ENCODE measurements at regions not wholly inside any gene's neighbourhood (a gene's known extent, or its start where the extent isn't known, plus 50 kb on each side); places are given as distances from the start of the nearest gene placed in this dataset.
"Not testable (repeated sequence)": the region's sequence is repeated elsewhere in the genome, so short reads cannot be mapped to it uniquely, and the experiment has no call there.

- no peak for TF ChIP-seq CTCF (IDR thresholded peaks at IDR 0.05; ENCODE audit: borderline replicate concordance, insufficient read depth, low read depth, low read length)
- no peak overlapping the region for H3K4me3 ChIP-seq (ENCODE audit: low read depth, low read length)
Measured at GRCh38 chr9:108043585-108043984, 554.0 kb upstream of the KLF4 start.

- no peak overlapping the region for H3K4me3 ChIP-seq (ENCODE audit: low read depth, low read length)
- TF ChIP-seq CTCF (IDR thresholded peaks at IDR 0.05; ENCODE audit: borderline replicate concordance, insufficient read depth, low read depth, low read length): no peak
Measured at GRCh38 chr9:108041551-108041950, 552.0 kb upstream of the KLF4 start.

- TF ChIP-seq CTCF (IDR thresholded peaks at IDR 0.05; ENCODE audit: borderline replicate concordance, insufficient read depth, low read depth, low read length): no peak
- H3K4me3 ChIP-seq (ENCODE audit: low read depth, low read length): no peak overlapping the region
Measured at GRCh38 chr9:108040783-108041182, 551.2 kb upstream of the KLF4 start.

- TF ChIP-seq CTCF (IDR thresholded peaks at IDR 0.05; ENCODE audit: borderline replicate concordance, insufficient read depth, low read depth, low read length): no peak
- H3K4me3 ChIP-seq (ENCODE audit: low read depth, low read length): no peak overlapping the region
Measured at GRCh38 chr9:108039493-108039892, 549.9 kb upstream of the KLF4 start.

- H3K4me3 ChIP-seq (ENCODE audit: low read depth, low read length): no peak overlapping the region
- TF ChIP-seq CTCF (IDR thresholded peaks at IDR 0.05; ENCODE audit: borderline replicate concordance, insufficient read depth, low read depth, low read length): no peak
Measured at GRCh38 chr9:108039012-108039411, 549.4 kb upstream of the KLF4 start.

GRCh38 chr9:108035487-108035886 lies 545.9 kb upstream of the KLF4 start:
- no peak overlapping the region for H3K4me3 ChIP-seq (ENCODE audit: low read depth, low read length)
- no peak for TF ChIP-seq CTCF (IDR thresholded peaks at IDR 0.05; ENCODE audit: borderline replicate concordance, insufficient read depth, low read depth, low read length)

GRCh38 chr9:108033976-108034964 lies 544.7 kb upstream of the KLF4 start:
- no peak for TF ChIP-seq CTCF (IDR thresholded peaks at IDR 0.05; ENCODE audit: borderline replicate concordance, insufficient read depth, low read depth, low read length)
- no peak overlapping the region for H3K4me3 ChIP-seq (ENCODE audit: low read depth, low read length)

- H3K4me3 ChIP-seq (ENCODE audit: low read depth, low read length): not testable (repeated sequence)
Measured at GRCh38 chr9:108032079-108032478, 542.5 kb upstream of the KLF4 start.

GRCh38 chr9:108031221-108031620 lies 541.7 kb upstream of the KLF4 start:
- not testable (repeated sequence) for H3K4me3 ChIP-seq (ENCODE audit: low read depth, low read length)

- H3K4me3 ChIP-seq (ENCODE audit: low read depth, low read length): not testable (repeated sequence)
Measured at GRCh38 chr9:108026718-108027117, 537.1 kb upstream of the KLF4 start.

Data from GM12875 (cell line).